GM23338 (cell line): ENCODE measurements at regions not wholly inside any gene's neighbourhood (a gene's known extent, or its start where the extent isn't known, plus 50 kb on each side); places are given as distances from the start of the nearest gene placed in this dataset.

ENCODE experiments used
- CREB1 ChIP-seq: fragments of 250-450 bp; sonication (Bioruptor Pico); IDR thresholded peaks from 2 replicates; pipeline ENCODE4 v1.5.0; 2020; ENCODE audit warnings: low read depth, mild to moderate bottlenecking, moderate library complexity
- EZH2 ChIP-seq: fragments of 200-600 bp; sonication (generic); IDR thresholded peaks from one replicate; pipeline ENCODE4 v1.8.0; 2017; ENCODE audit warnings: antibody characterized with exemption, mild to moderate bottlenecking, low read depth; ENCODE audit not compliant: unreplicated experiment
- EZH2phosphoT487 ChIP-seq: fragments of 200-600 bp; sonication (generic); IDR thresholded peaks from one replicate; pipeline ENCODE4 v1.8.1; 2018; ENCODE audit warnings: antibody characterized with exemption; ENCODE audit not compliant: unreplicated experiment
- POLR2AphosphoS5 ChIP-seq: IDR thresholded peaks from 2 replicates; pipeline ENCODE4 v1.6.1; 2016; ENCODE audit warnings: antibody characterized with exemption, low read depth
- TF ChIP-seq, protein P1 (sequence below), 2 experiments: fragments of 200-600 bp in 1 of 2; sonication (generic) in 1 of 2; conservative IDR thresholded peaks; 2 replicates each; pipeline versions ENCODE4 v1.5.1 to v1.6.1; 2016 to 2017; ENCODE audit warnings: antibody characterized with exemption in 2 of 2, low read depth in 2 of 2, mild to moderate bottlenecking in 2 of 2, moderate library complexity in 1 of 2
- TF ChIP-seq, protein P2 (sequence below): IDR thresholded peaks from one replicate; pipeline ENCODE4 v1.6.1; 2018; ENCODE audit warnings: antibody characterized with exemption; ENCODE audit not compliant: unreplicated experiment

DNA sequence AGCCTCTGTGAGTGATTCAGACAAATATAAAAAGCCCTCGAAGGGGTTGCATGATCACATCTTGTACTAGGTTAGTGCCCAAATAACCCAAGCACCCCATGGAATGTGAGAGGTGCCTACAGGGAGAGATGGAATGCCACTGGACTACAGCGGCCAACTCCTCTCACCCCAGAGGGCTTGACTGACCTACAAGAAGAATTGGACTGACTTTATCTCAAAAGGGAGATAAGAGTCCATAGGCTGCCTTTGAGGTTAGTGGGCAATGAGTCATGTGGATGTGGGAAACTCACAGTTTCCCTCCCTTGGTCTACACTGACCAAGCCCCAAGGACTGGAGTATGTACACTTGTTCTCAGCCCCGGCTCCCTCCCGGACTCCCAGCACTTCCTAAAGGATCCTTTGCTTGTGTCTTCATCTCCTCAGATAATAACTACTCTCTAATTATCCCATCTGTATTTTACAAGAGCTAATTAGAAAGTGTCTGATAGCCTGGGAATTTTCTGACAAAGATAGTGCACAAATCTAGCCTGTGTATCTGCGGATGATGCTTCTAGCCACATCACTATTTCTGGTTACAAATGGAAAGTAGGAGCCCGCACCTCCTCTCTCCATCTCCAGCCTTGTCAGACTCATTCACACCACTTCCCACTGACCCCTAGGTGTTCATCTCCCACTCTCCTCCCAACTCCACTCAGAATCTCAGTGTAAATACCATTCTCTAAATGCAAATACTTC lies 547.8 kb upstream of the TBL1XR1 start:
- TF ChIP-seq CREB1 (CRISPR knock-in tag) (no peak), EZH2 (no peak), POLR2AphosphoS5 (no peak), EZH2phosphoT487 (no peak)
- TF ChIP-seq, protein P1, sequence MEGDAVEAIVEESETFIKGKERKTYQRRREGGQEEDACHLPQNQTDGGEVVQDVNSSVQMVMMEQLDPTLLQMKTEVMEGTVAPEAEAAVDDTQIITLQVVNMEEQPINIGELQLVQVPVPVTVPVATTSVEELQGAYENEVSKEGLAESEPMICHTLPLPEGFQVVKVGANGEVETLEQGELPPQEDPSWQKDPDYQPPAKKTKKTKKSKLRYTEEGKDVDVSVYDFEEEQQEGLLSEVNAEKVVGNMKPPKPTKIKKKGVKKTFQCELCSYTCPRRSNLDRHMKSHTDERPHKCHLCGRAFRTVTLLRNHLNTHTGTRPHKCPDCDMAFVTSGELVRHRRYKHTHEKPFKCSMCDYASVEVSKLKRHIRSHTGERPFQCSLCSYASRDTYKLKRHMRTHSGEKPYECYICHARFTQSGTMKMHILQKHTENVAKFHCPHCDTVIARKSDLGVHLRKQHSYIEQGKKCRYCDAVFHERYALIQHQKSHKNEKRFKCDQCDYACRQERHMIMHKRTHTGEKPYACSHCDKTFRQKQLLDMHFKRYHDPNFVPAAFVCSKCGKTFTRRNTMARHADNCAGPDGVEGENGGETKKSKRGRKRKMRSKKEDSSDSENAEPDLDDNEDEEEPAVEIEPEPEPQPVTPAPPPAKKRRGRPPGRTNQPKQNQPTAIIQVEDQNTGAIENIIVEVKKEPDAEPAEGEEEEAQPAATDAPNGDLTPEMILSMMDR (conservative IDR thresholded peaks at IDR 0.05; ENCODE audit: low read depth in 2 of 2) = no peak
- TF ChIP-seq, protein P2, sequence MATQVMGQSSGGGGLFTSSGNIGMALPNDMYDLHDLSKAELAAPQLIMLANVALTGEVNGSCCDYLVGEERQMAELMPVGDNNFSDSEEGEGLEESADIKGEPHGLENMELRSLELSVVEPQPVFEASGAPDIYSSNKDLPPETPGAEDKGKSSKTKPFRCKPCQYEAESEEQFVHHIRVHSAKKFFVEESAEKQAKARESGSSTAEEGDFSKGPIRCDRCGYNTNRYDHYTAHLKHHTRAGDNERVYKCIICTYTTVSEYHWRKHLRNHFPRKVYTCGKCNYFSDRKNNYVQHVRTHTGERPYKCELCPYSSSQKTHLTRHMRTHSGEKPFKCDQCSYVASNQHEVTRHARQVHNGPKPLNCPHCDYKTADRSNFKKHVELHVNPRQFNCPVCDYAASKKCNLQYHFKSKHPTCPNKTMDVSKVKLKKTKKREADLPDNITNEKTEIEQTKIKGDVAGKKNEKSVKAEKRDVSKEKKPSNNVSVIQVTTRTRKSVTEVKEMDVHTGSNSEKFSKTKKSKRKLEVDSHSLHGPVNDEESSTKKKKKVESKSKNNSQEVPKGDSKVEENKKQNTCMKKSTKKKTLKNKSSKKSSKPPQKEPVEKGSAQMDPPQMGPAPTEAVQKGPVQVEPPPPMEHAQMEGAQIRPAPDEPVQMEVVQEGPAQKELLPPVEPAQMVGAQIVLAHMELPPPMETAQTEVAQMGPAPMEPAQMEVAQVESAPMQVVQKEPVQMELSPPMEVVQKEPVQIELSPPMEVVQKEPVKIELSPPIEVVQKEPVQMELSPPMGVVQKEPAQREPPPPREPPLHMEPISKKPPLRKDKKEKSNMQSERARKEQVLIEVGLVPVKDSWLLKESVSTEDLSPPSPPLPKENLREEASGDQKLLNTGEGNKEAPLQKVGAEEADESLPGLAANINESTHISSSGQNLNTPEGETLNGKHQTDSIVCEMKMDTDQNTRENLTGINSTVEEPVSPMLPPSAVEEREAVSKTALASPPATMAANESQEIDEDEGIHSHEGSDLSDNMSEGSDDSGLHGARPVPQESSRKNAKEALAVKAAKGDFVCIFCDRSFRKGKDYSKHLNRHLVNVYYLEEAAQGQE = no peak
